Skin of body (tissue), 1 donor: ENCODE measurements at regions not wholly inside any gene's neighbourhood (a gene's known extent, or its start where the extent isn't known, plus 50 kb on each side); places are given as distances from the start of the nearest gene placed in this dataset.

ENCODE experiments used
- DNase-seq: peaks from one replicate; lab custom pipeline; 2025; lab: John Stamatoyannopoulos, UW

GRCh38 chr15:59953392-59953883, 50.7 kb upstream of the FOXB1 start:
- no peak for DNase-seq

GRCh38 chr15:59952960-59953359, 51.2 kb upstream of the FOXB1 start:
- no peak for DNase-seq

GRCh38 chr15:59950603-59951388, 53.3 kb upstream of the FOXB1 start:
- no peak for DNase-seq

- DNase-seq = no peak
Measured at GRCh38 chr15:59948924-59949613, 55.0 kb upstream of the FOXB1 start.

- DNase-seq = no peak
Measured at GRCh38 chr15:59946084-59946483, 58.0 kb upstream of the FOXB1 start.

GRCh38 chr15:59945036-59945435, 59.1 kb upstream of the FOXB1 start:
- no peak for DNase-seq

- no peak for DNase-seq
Measured at GRCh38 chr15:59941612-59942011, 62.5 kb upstream of the FOXB1 start.

- no peak for DNase-seq
Measured at GRCh38 chr15:59940928-59941327, 63.2 kb upstream of the FOXB1 start.

- DNase-seq = no peak
Measured at GRCh38 chr15:59940456-59940855, 63.7 kb upstream of the FOXB1 start.

- no peak for DNase-seq
Measured at GRCh38 chr15:59936741-59937140, 67.4 kb upstream of the FOXB1 start.

GRCh38 chr15:59933607-59934006, 70.5 kb upstream of the FOXB1 start:
- DNase-seq = no peak

GRCh38 chr15:59931646-59932261, 72.4 kb upstream of the FOXB1 start:
- DNase-seq = no peak

GRCh38 chr15:59924812-59925522, 79.1 kb upstream of the FOXB1 start:
- DNase-seq = no peak

- DNase-seq = no peak
Measured at GRCh38 chr15:59924096-59924495, 80.0 kb upstream of the FOXB1 start.

- no peak for DNase-seq
Measured at GRCh38 chr15:59923508-59923907, 80.6 kb upstream of the FOXB1 start.

- no peak for DNase-seq
Measured at GRCh38 chr15:59918994-59919951, 84.8 kb upstream of the FOXB1 start.

- no peak for DNase-seq
Measured at GRCh38 chr15:59917504-59918157, 86.5 kb upstream of the FOXB1 start.

- no peak for DNase-seq
Measured at GRCh38 chr15:59906046-59906445, 98.1 kb upstream of the FOXB1 start.

- no peak for DNase-seq
Measured at GRCh38 chr15:59905176-59905575, 98.9 kb upstream of the FOXB1 start.
